Thyroid gland (tissue), 4 donors: ENCODE measurements at regions not wholly inside any gene's neighbourhood (a gene's known extent, or its start where the extent isn't known, plus 50 kb on each side); places are given as distances from the start of the nearest gene placed in this dataset.
"Not testable (repeated sequence)": the region's sequence is repeated elsewhere in the genome, so short reads cannot be mapped to it uniquely, and the experiment has no call there.

Experiments used
- CTCF ChIP-seq, 6 experiments: fragments of 200-600 bp in 3 of 6; fragments of 450-650 bp in 3 of 6; sonication (generic) in 3 of 6; IDR thresholded peaks; one replicate each; pipeline ENCODE4 v1.5.1; 2016 to 2019; ENCODE audit warnings: antibody characterized with exemption in 6 of 6, mild to moderate bottlenecking in 2 of 6, inconsistent platforms in 1 of 6, moderate library complexity in 1 of 6
- POLR2A ChIP-seq, 2 donors: fragments of 450-650 bp; IDR thresholded peaks; one replicate each; pipeline ENCODE4 v1.6.1; 2017; ENCODE audit warnings: antibody characterized with exemption in 2 of 2, mild to moderate bottlenecking in 2 of 2, moderate library complexity in 1 of 2

- TF ChIP-seq CTCF, POLR2A (IDR thresholded peaks at IDR 0.05): not testable (repeated sequence)
Measured at GRCh38 chr1:38770516-38771173, 88.9 kb downstream of the RRAGC start.
